HG03108 (cell line): ENCODE measurements at regions not wholly inside any gene's neighbourhood (a gene's known extent, or its start where the extent isn't known, plus 50 kb on each side); places are given as distances from the start of the nearest gene placed in this dataset.
"Not testable (repeated sequence)": the region's sequence is repeated elsewhere in the genome, so short reads cannot be mapped to it uniquely, and the experiment has no call there.

ENCODE experiments used
- ATAC-seq: cut with Tn5 transposase; IDR thresholded peaks from one replicate; pipeline ENCODE4 v1.9.1; 2021; ENCODE audit warnings: moderate library complexity; ENCODE audit not compliant: unreplicated experiment

GRCh38 chr3:80384811-80385210 is 617.0 kb upstream of the ROBO1 start:
- ATAC-seq: no peak

GRCh38 chr3:80374423-80374822 is 606.6 kb upstream of the ROBO1 start:
- no peak for ATAC-seq

DNA sequence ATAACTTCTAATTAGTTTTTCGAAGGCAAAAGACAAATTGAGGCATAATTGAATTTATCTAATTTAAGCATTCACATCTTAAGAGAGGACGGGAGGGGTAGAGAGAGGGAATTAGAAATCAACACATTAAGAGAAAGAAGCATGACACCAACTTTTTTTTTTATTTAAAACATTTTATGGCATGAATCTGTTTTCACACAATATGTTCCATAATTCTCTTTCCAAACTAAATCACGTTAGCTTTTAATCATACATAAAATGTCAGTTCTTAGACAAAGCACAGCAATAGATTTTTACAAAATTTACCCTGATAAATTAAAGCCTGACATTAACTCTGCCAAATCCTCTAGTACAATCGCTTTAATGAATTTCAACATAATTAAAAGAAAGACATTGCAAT is 600.8 kb upstream of the ROBO1 start:
- ATAC-seq: no peak

DNA sequence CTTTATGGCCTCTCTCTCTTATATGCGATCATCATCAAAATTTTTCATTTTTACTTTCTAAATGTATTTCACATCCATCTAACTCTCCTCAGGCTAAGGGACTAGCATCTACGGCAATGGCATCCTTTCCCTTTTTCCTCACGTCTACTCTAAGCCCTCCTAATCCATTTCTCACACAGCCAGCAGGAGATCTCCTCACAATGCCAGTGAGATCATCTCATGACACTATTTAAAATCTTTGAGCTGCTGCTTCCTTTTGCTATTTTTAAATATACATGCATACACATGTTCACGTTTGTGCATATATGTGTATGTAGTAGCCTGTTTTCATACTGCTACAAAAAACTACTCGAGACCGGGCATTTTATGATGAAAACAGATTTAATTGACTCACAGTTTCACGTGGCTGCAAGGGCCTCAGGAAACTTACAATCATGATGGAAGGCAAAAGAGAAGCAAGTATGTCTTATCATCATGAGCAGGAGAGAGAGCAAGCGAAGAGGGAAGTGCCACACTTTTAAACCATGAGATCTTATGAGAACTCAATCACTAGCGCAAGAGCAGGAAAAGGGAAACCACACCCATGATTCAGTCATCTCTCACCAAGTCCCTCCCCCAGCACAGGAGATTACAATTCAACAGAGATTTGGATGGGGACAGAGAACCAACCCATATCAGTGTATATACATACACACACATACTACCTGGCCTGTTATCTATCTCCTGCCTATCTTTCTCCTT is 599.2 kb upstream of the ROBO1 start:
- ATAC-seq: no peak

- no peak for ATAC-seq
These were observed 590.0 kb upstream of the ROBO1 start for GRCh38 chr3:80357761-80358160.

DNA sequence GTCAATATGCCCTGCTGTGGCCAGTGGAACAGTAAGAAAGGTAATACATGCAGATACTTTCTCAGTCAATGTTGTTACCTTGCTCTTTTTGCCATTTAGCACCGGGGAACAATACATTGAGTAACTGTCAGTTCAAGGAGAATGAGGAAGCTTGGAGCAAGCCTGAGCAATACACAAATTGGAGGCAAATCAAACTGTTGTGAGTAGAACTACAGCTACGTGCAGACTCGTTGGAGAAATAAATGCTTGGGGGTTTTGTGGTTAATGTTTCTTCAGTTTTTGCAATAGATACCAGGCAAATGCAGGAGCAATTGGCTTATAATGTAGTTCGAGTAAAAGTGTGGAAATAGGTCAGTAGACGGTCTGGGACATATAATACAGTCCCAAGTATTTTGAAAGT is 587.3 kb upstream of the ROBO1 start:
- ATAC-seq: no peak

GRCh38 chr3:80351201-80351600 is 583.4 kb upstream of the ROBO1 start:
- no peak for ATAC-seq

DNA sequence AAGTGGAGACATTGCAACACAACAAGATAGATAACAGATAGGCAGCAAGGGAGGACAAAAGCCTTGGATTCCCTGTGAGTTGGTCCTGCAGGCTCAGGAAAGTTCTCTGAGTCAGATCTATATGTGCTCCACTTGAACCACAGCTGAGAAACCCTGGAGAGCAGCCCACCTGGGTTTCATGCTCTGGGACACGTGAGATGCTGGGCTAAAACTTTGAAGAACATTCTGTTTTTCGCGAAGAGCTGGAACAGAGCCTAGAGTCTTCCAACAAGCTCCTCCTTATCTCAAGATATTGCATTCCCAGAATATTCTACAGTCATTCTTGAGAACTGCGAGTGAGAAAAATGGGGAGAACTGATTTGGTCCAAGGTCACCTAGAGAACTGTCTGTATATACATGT is 583.0 kb upstream of the ROBO1 start:
- ATAC-seq: no peak

GRCh38 chr3:80338366-80338765 is 570.6 kb upstream of the ROBO1 start:
- no peak for ATAC-seq

GRCh38 chr3:80334534-80334933 is 566.7 kb upstream of the ROBO1 start:
- ATAC-seq: no peak

- ATAC-seq: no peak
These were observed 563.8 kb upstream of the ROBO1 start for GRCh38 chr3:80331494-80332170.

- ATAC-seq: not testable (repeated sequence)
These were observed 546.7 kb upstream of the ROBO1 start for GRCh38 chr3:80314541-80314940.

- no peak for ATAC-seq
These were observed 540.8 kb upstream of the ROBO1 start for GRCh38 chr3:80308637-80309036.

- no peak for ATAC-seq
These were observed 540.0 kb upstream of the ROBO1 start for GRCh38 chr3:80307844-80308243.

GRCh38 chr3:80297720-80298119 is 529.9 kb upstream of the ROBO1 start:
- ATAC-seq: no peak

GRCh38 chr3:80285388-80285787 is 517.6 kb upstream of the ROBO1 start:
- ATAC-seq: no peak

DNA sequence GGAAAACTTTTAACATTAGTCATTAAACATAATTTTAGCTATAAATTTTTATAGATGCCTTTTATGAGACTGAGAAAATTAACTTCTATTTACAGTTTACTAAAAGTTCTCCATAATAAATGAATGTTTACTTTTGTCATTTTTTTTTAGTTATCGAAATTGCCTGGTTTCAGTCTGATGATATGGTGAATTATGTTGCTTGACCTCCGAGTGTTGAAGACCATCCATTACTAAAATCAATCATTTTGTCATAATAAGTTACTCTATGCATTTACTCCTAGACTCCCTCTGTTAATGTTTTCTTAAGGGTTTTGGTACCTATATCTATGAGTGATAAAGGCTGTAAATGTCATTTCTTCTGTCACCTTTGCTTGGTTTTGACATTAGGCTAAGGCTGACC is 516.0 kb upstream of the ROBO1 start:
- no peak for ATAC-seq

DNA sequence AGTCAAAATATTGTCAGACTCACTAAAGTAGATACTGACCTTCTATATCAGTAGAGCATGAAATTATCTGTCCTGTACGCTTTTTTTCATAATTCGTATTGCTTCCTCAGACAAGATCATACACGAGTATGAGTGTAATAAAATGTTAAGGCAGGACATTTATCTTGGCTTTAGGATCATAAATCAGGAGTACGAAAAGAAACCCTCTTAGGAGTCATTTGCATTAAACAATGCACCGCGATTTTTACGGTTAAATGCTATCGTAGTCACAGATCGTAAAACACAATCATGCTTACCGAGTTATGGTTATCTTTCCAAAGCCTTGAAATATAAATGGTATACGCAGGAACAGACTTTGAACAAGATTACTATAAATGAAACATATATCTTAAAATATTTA is 510.3 kb upstream of the ROBO1 start:
- no peak for ATAC-seq

DNA sequence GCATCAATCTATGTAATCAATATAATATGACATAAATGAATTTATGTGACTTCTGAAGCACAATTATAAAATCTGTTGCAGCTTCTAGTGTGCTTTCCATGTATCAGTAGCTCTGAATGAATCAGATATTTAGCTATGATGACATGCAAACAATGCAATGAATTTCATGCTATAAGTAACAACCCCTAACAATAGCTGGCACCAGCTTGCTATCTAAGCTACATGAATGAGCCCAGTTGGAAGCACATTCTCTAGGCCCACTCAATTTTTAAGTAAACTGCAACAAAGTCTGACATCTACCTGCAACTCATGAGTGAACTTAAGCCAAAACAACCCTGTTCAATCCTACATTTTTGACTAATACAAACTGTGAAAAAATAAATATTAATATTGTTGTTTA is 507.3 kb upstream of the ROBO1 start:
- no peak for ATAC-seq

- ATAC-seq: no peak
These were observed 495.5 kb upstream of the ROBO1 start for GRCh38 chr3:80263260-80263659.

DNA sequence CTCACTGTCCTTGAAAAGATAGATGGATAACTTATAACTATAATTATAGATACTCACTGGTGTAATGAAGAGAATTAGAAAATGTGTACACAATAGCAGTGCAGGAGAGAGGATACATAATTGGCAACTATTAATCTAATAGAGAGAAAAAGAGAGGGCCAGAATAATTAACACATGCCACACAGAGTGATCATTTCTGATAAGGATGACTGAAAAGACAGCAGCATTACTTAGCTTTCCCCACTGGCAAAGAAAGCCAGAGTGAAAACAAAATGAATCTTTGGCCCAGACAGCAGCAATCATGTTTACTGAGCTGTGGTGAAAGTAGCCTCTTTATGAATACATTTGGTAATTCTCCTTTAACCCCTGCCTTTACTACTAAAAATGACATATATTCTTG is 493.3 kb upstream of the ROBO1 start:
- ATAC-seq: no peak

GRCh38 chr3:80259736-80260135 is 491.9 kb upstream of the ROBO1 start:
- ATAC-seq: no peak

- no peak for ATAC-seq
These were observed 484.3 kb upstream of the ROBO1 start for GRCh38 chr3:80252113-80252512.
